ENCODE measurements at regions not wholly inside any gene's neighbourhood (a gene's known extent, or its start where the extent isn't known, plus 50 kb on each side); places are given as distances from the start of the nearest gene placed in this dataset.

- no peak overlapping the region for H3K4me3 Mint-ChIP-seq
- H3K9me3 Mint-ChIP-seq, result no peaks in the 10 kb centered on the region
- H3K27me3 Mint-ChIP-seq (ENCODE audit: low read depth, poor library complexity), result no peaks in the 10 kb centered on the region
- no peak overlapping the region for H3K27ac Mint-ChIP-seq
- TF ChIP-seq, protein P1, sequence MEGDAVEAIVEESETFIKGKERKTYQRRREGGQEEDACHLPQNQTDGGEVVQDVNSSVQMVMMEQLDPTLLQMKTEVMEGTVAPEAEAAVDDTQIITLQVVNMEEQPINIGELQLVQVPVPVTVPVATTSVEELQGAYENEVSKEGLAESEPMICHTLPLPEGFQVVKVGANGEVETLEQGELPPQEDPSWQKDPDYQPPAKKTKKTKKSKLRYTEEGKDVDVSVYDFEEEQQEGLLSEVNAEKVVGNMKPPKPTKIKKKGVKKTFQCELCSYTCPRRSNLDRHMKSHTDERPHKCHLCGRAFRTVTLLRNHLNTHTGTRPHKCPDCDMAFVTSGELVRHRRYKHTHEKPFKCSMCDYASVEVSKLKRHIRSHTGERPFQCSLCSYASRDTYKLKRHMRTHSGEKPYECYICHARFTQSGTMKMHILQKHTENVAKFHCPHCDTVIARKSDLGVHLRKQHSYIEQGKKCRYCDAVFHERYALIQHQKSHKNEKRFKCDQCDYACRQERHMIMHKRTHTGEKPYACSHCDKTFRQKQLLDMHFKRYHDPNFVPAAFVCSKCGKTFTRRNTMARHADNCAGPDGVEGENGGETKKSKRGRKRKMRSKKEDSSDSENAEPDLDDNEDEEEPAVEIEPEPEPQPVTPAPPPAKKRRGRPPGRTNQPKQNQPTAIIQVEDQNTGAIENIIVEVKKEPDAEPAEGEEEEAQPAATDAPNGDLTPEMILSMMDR (IDR thresholded peaks at IDR 0.05), result no peak
- H3K36me3 Mint-ChIP-seq (ENCODE audit: low read depth), result no peaks in the 10 kb centered on the region
- no peak for DNase-seq
- peaks cover 11% of the 10 kb centered on the region for H3K4me1 Mint-ChIP-seq
Measured at GRCh38 chr15:39180030-39180429, 400.8 kb upstream of the THBS1 start.

GRCh38 chr15:39180483-39180933, 400.4 kb upstream of the THBS1 start:
- no peak overlapping the region for H3K4me3 Mint-ChIP-seq
- peaks cover 11% of the 10 kb centered on the region for H3K4me1 Mint-ChIP-seq
- H3K9me3 Mint-ChIP-seq, result no peaks in the 10 kb centered on the region
- no peak overlapping the region for H3K27ac Mint-ChIP-seq
- TF ChIP-seq, protein P1 (IDR thresholded peaks at IDR 0.05), result no peak
- no peak for DNase-seq
- no peaks in the 10 kb centered on the region for H3K27me3 Mint-ChIP-seq (ENCODE audit: low read depth, poor library complexity)
- no peaks in the 10 kb centered on the region for H3K36me3 Mint-ChIP-seq (ENCODE audit: low read depth)

- no peak for DNase-seq
- TF ChIP-seq, protein P1 (IDR thresholded peaks at IDR 0.05), result no peak
- H3K4me3 Mint-ChIP-seq, result no peak overlapping the region
- H3K27ac Mint-ChIP-seq, result no peak overlapping the region
- H3K9me3 Mint-ChIP-seq, result no peaks in the 10 kb centered on the region
- H3K36me3 Mint-ChIP-seq (ENCODE audit: low read depth), result no peaks in the 10 kb centered on the region
- peaks cover 11% of the 10 kb centered on the region for H3K4me1 Mint-ChIP-seq
- H3K27me3 Mint-ChIP-seq (ENCODE audit: low read depth, poor library complexity), result no peaks in the 10 kb centered on the region
Measured at GRCh38 chr15:39181056-39181747, 399.7 kb upstream of the THBS1 start.

DNA sequence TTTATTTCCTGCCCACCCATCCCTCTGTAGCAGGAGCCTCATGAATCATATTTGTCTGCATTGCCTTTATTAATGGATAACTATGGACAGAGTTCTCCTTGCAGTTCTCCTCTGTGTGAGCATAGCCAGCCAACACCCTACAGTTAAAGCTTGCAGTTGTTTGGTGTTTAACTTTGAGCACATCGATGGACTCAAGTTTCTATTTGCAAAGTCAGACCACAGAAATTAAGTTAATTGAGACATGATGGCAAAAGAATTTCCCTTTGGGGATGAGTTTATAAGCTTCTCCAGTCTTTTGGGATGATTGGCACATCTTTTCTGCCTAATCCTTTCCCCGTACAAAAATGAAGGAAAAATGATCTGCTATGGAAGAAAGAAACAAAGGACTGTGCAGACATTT, 398.9 kb upstream of the THBS1 start:
- Mint-ChIP-seq H3K36me3 (ENCODE audit: low read depth) (no peaks in the 10 kb centered on the region), H3K9me3 (no peaks in the 10 kb centered on the region), H3K4me3 (no peak overlapping the region), H3K4me1 (peaks cover 11% of the 10 kb centered on the region), H3K27me3 (ENCODE audit: low read depth, poor library complexity) (peaks cover 4% of the 10 kb centered on the region), H3K27ac (no peak overlapping the region)
- TF ChIP-seq, protein P1 (IDR thresholded peaks at IDR 0.05), result no peak
- DNase-seq, result no peak

- TF ChIP-seq, protein P1 (IDR thresholded peaks at IDR 0.05), result no peak
- H3K27me3 Mint-ChIP-seq (ENCODE audit: low read depth, poor library complexity), result peaks cover 4% of the 10 kb centered on the region
- no peaks in the 10 kb centered on the region for H3K9me3 Mint-ChIP-seq
- no peak overlapping the region for H3K4me3 Mint-ChIP-seq
- no peaks in the 10 kb centered on the region for H3K36me3 Mint-ChIP-seq (ENCODE audit: low read depth)
- peaks cover 11% of the 10 kb centered on the region for H3K4me1 Mint-ChIP-seq
- no peak for DNase-seq
- H3K27ac Mint-ChIP-seq, result no peak overlapping the region
Measured at GRCh38 chr15:39183164-39183881, 397.6 kb upstream of the THBS1 start.

All from nephron progenitor cell (in vitro differentiated cells).